ENCODE measurements at regions not wholly inside any gene's neighbourhood (a gene's known extent, or its start where the extent isn't known, plus 50 kb on each side); places are given as distances from the start of the nearest gene placed in this dataset.

- Mint-ChIP-seq H3K4me1 (ENCODE audit: low read depth) (peaks cover 6% of the 10 kb centered on the region), H3K4me3 (ENCODE audit: unreplicated experiment) (no peak overlapping the region), H3K36me3 (ENCODE audit: low read depth) (no peaks in the 10 kb centered on the region), H3K9me3 (ENCODE audit: low read depth) (no peaks in the 10 kb centered on the region), H3K27me3 (ENCODE audit: low read depth) (no peaks in the 10 kb centered on the region), H3K27ac (ENCODE audit: unreplicated experiment) (no peak overlapping the region)
- no peak for TF ChIP-seq CTCF (IDR thresholded peaks at IDR 0.05)
- DNase-seq (ENCODE audit: low spot score) = no peak
These were observed 596.1 kb downstream of the QKI start for GRCh38 chr6:164010441-164011103.

GRCh38 chr6:164008902-164009301 lies 594.4 kb downstream of the QKI start:
- no peak for DNase-seq (ENCODE audit: low spot score)
- Mint-ChIP-seq H3K4me3 (ENCODE audit: unreplicated experiment) (no peak overlapping the region), H3K36me3 (ENCODE audit: low read depth) (no peaks in the 10 kb centered on the region), H3K4me1 (ENCODE audit: low read depth) (peaks cover 12% of the 10 kb centered on the region), H3K9me3 (ENCODE audit: low read depth) (no peaks in the 10 kb centered on the region), H3K27me3 (ENCODE audit: low read depth) (no peaks in the 10 kb centered on the region), H3K27ac (ENCODE audit: unreplicated experiment) (no peak overlapping the region)
- TF ChIP-seq CTCF (IDR thresholded peaks at IDR 0.05) = no peak

- H3K27ac Mint-ChIP-seq (ENCODE audit: unreplicated experiment) = no peak overlapping the region
- no peaks in the 10 kb centered on the region for H3K36me3 Mint-ChIP-seq (ENCODE audit: low read depth)
- H3K27me3 Mint-ChIP-seq (ENCODE audit: low read depth) = no peaks in the 10 kb centered on the region
- no peaks in the 10 kb centered on the region for H3K9me3 Mint-ChIP-seq (ENCODE audit: low read depth)
- DNase-seq (ENCODE audit: low spot score) = no peak
- H3K4me3 Mint-ChIP-seq (ENCODE audit: unreplicated experiment) = no peak overlapping the region
- TF ChIP-seq CTCF (IDR thresholded peaks at IDR 0.05) = no peak
- peaks cover 7% of the 10 kb centered on the region for H3K4me1 Mint-ChIP-seq (ENCODE audit: low read depth)
These were observed 593.4 kb downstream of the QKI start for GRCh38 chr6:164007881-164008280.

- Mint-ChIP-seq H3K4me3 (ENCODE audit: unreplicated experiment) (no peak overlapping the region), H3K4me1 (ENCODE audit: low read depth) (peaks cover 7% of the 10 kb centered on the region), H3K27ac (ENCODE audit: unreplicated experiment) (no peak overlapping the region), H3K9me3 (ENCODE audit: low read depth) (no peaks in the 10 kb centered on the region), H3K36me3 (ENCODE audit: low read depth) (no peaks in the 10 kb centered on the region), H3K27me3 (ENCODE audit: low read depth) (no peaks in the 10 kb centered on the region)
- no peak for TF ChIP-seq CTCF (IDR thresholded peaks at IDR 0.05)
- no peak for DNase-seq (ENCODE audit: low spot score)
These were observed 591.9 kb downstream of the QKI start for GRCh38 chr6:164006459-164006858.

- Mint-ChIP-seq H3K27me3 (ENCODE audit: low read depth) (no peaks in the 10 kb centered on the region), H3K36me3 (ENCODE audit: low read depth) (no peaks in the 10 kb centered on the region), H3K4me1 (ENCODE audit: low read depth) (peaks cover 9% of the 10 kb centered on the region), H3K4me3 (ENCODE audit: unreplicated experiment) (no peak overlapping the region), H3K9me3 (ENCODE audit: low read depth) (no peaks in the 10 kb centered on the region), H3K27ac (ENCODE audit: unreplicated experiment) (no peak overlapping the region)
- DNase-seq (ENCODE audit: low spot score) = no peak
- no peak for TF ChIP-seq CTCF (IDR thresholded peaks at IDR 0.05)
These were observed 590.6 kb downstream of the QKI start for GRCh38 chr6:164005004-164005711.
